ENCODE measurements at regions not wholly inside any gene's neighbourhood (a gene's known extent, or its start where the extent isn't known, plus 50 kb on each side); places are given as distances from the start of the nearest gene placed in this dataset.

DNA sequence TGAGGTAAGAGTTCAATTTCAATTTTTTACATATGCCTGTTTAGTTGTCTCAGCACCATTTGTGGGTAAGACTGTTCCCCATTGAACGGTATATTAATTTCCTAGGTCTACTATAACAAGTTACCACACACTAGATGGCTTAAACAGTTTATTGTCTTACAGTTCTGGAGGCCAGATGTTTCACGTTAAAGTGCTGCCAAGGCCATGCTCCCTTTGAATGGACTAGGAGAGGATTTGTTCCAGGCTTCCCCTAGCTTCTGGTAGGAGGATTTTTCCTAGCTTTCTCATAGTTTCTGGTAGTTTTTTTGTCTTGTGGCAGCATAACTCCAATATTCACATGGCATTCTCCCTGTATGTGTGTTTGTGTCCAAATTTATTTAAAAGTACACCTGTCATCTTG is 149.3 kb upstream of the CYSLTR1 start:
- Histone ChIP-seq H3K27me3 (ENCODE audit: insufficient read depth, low read length) (no peaks in the 10 kb centered on the region), H3K36me3 (ENCODE audit: insufficient read depth, low read depth, low read length) (no peaks in the 10 kb centered on the region), H3K4me3 (ENCODE audit: low read length) (no peak overlapping the region), H3K4me1 (ENCODE audit: insufficient read depth, low read length) (no peaks in the 10 kb centered on the region), H3K9me3 (ENCODE audit: insufficient read depth, low read depth, low read length) (peaks cover 6% of the 10 kb centered on the region; the same call in 1 of the 2 replicates), H3K9ac (ENCODE audit: low read depth, low read length) (no peak overlapping the region), H3K27ac (ENCODE audit: low read length) (no peak overlapping the region)

DNA sequence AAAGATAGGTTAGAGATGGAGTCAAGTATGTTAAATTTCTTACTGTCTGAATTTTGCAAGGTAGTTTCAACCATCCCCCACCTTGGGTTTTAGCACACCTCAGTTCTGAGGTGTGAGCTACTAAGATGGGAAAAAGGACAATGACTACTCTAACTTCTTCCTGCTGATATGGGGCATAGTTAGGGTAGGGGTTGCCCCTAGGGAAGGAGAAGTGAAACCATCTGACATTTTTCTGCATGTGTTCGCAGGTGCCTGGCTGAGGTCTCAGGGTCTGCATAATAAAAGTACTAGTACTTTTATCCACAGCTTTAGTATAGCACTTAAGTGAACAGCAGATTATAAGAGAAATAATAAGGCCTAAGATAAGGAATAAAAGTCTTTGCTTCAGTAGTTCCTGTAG is 129.5 kb upstream of the CYSLTR1 start:
- Histone ChIP-seq H3K27me3 (ENCODE audit: insufficient read depth, low read length) (no peaks in the 10 kb centered on the region), H3K9ac (ENCODE audit: low read depth, low read length) (no peak overlapping the region), H3K27ac (ENCODE audit: low read length) (no peak overlapping the region)

DNA sequence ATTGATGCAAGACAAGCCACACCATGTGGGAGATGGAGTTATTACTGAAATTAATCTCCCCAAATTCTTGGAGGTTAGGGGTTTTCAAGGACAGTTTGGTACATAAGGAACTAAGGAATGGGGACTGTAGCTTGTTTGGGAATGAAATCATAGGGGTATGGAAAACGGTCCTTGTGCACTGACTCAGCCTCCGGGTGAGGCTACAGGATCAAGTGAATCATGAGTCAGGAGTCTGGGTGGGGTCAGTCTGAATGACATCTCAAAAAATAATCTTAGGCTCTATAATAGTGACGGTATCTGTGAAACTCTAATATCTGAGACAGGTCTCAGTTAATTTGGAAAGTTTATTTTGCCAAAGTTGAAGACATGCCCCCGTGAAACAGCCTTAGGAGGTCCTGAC is 128.5 kb upstream of the CYSLTR1 start:
- no peak overlapping the region for H3K27ac ChIP-seq (ENCODE audit: low read length)
- H3K27me3 ChIP-seq (ENCODE audit: insufficient read depth, low read length): no peaks in the 10 kb centered on the region
- peaks cover 22% of the 10 kb centered on the region; the same call in 1 of the 2 replicates for H3K9me3 ChIP-seq (ENCODE audit: insufficient read depth, low read depth, low read length)
- no peaks in the 10 kb centered on the region for H3K4me1 ChIP-seq (ENCODE audit: insufficient read depth, low read length)
- H3K9ac ChIP-seq (ENCODE audit: low read depth, low read length): no peak overlapping the region
- H3K4me3 ChIP-seq (ENCODE audit: low read length): no peak overlapping the region
- no peaks in the 10 kb centered on the region for H3K36me3 ChIP-seq (ENCODE audit: insufficient read depth, low read depth, low read length)

More for the DNA sequence above, 129.5 kb upstream of the CYSLTR1 start:
- no peaks in the 10 kb centered on the region for H3K36me3 ChIP-seq (ENCODE audit: insufficient read depth, low read depth, low read length)
- H3K4me3 ChIP-seq (ENCODE audit: low read length): no peak overlapping the region
- peaks cover 22% of the 10 kb centered on the region; the same call in 1 of the 2 replicates for H3K9me3 ChIP-seq (ENCODE audit: insufficient read depth, low read depth, low read length)
- no peaks in the 10 kb centered on the region for H3K4me1 ChIP-seq (ENCODE audit: insufficient read depth, low read length)

DNA sequence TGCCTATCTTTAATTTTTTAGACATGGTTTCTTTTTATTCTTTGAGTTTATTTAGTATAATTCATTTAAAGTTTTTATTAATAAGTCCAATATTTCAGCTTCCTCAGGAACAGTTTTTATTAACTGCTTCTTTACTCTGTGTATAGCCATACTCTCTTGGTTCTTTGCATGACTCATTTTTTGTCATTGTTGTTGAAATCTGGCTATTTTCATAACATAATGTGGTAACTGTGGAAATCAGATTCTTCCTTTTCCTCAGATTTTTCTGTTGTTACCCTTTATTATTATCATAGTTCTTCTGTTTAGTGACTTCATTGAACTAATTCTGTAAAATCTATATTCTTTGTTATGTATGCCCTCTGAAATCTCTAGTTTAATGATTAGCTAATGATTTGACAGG is 124.9 kb upstream of the CYSLTR1 start:
- H3K9ac ChIP-seq (ENCODE audit: low read depth, low read length): no peak overlapping the region
- no peaks in the 10 kb centered on the region for H3K36me3 ChIP-seq (ENCODE audit: insufficient read depth, low read depth, low read length)
- H3K9me3 ChIP-seq (ENCODE audit: insufficient read depth, low read depth, low read length): peaks cover 2% of the 10 kb centered on the region; the same call in 1 of the 2 replicates
- H3K27me3 ChIP-seq (ENCODE audit: insufficient read depth, low read length): no peaks in the 10 kb centered on the region
- no peak overlapping the region for H3K27ac ChIP-seq (ENCODE audit: low read length)
- no peak overlapping the region for H3K4me3 ChIP-seq (ENCODE audit: low read length)
- no peaks in the 10 kb centered on the region for H3K4me1 ChIP-seq (ENCODE audit: insufficient read depth, low read length)

DNA sequence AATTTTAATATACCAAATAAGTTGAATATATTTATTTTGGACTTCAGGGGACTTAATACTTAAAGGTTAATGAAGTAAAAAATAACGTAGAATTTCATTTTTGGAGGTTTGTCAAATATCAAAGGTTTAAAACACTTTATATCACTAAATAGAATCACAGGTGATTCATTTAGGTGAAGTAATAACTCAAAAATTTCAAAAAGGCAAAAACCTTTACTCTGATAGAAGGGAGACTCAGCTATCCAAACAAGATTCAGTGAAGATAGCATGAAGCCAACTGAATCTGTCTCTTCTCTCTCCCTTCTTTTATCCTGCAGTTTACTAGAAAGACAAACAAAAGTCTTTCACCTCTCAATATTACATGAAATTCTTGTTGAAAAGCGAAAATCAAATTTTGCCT is 110.2 kb upstream of the CYSLTR1 start:
- no peaks in the 10 kb centered on the region for H3K4me1 ChIP-seq (ENCODE audit: insufficient read depth, low read length)
- H3K27ac ChIP-seq (ENCODE audit: low read length): no peak overlapping the region
- no peaks in the 10 kb centered on the region for H3K27me3 ChIP-seq (ENCODE audit: insufficient read depth, low read length)
- no peaks in the 10 kb centered on the region; the same call in 1 of the 2 replicates for H3K9me3 ChIP-seq (ENCODE audit: insufficient read depth, low read depth, low read length)
- no peak overlapping the region for H3K9ac ChIP-seq (ENCODE audit: low read depth, low read length)
- no peak overlapping the region for H3K4me3 ChIP-seq (ENCODE audit: low read length)
- H3K36me3 ChIP-seq (ENCODE audit: insufficient read depth, low read depth, low read length): no peaks in the 10 kb centered on the region

DNA sequence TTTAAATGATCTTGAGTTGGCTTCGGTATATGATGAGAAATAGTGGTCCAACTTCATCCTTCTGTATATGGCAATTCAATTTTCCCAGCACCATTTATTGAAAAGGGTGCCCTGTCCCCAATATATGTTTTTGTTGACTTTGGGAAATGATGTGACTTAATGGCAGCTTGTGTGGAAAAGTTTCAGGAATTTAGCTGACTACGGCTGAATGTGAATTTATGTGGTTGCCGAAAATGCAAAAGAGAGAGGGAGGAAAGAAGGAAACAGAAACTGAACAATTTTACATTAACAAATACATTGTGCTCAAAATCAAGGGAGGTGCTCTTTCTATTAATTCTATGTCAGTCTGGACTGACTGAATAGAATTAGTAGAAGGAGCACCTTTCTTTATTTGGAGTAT is 101.8 kb upstream of the CYSLTR1 start:
- no peaks in the 10 kb centered on the region for H3K27me3 ChIP-seq (ENCODE audit: insufficient read depth, low read length)
- H3K9me3 ChIP-seq (ENCODE audit: insufficient read depth, low read depth, low read length): no peaks in the 10 kb centered on the region
- H3K4me3 ChIP-seq (ENCODE audit: low read length): no peak overlapping the region
- no peaks in the 10 kb centered on the region for H3K4me1 ChIP-seq (ENCODE audit: insufficient read depth, low read length)
- H3K9ac ChIP-seq (ENCODE audit: low read depth, low read length): no peak overlapping the region
- no peak overlapping the region for H3K27ac ChIP-seq (ENCODE audit: low read length)
- H3K36me3 ChIP-seq (ENCODE audit: insufficient read depth, low read depth, low read length): no peaks in the 10 kb centered on the region

DNA sequence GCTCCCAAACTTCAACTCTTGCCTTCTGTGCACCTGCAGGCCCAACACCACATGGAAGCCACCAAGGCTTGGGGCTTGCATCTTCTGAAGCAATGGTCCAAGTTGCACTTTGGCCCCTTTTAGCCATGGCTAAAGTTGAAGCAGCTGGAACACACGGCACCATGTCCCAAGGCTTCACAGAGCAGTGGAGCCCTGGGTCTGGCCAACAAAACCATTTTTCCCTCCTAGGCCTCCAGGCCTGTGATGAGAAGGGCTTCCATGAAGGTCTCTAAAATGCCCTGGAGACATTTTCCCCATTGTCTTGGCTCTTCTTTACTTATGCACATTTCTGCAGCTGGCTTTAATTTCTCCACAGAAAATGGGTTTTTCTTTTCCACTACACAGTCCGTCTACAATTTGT is 61.3 kb upstream of the CYSLTR1 start:
- H3K9ac ChIP-seq (ENCODE audit: low read depth, low read length): no peak overlapping the region
- H3K4me3 ChIP-seq (ENCODE audit: low read length): no peak overlapping the region
- no peaks in the 10 kb centered on the region for H3K36me3 ChIP-seq (ENCODE audit: insufficient read depth, low read depth, low read length)
- H3K4me1 ChIP-seq (ENCODE audit: insufficient read depth, low read length): no peaks in the 10 kb centered on the region
- H3K9me3 ChIP-seq (ENCODE audit: insufficient read depth, low read depth, low read length): peaks cover 9% of the 10 kb centered on the region; the same call in 1 of the 2 replicates
- H3K27me3 ChIP-seq (ENCODE audit: insufficient read depth, low read length): no peaks in the 10 kb centered on the region
- H3K27ac ChIP-seq (ENCODE audit: low read length): no peak overlapping the region

DNA sequence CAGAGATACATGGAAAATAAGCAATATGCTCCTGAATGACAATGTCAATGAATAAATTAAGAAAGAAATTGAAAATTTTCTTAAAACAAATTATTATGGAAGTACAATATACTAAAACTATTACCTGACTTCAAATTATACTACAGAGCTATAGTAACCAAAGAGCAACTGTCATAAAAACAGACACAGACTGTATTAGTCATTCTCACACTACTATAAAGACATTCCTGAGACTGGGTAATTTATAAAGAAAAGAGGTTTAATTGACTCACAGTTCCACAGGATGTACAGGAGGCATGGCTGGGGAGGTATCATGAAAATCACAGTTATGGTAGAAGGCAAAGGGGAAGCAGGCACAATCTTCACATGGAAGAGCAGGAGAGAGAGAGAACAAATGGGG is 60.0 kb upstream of the CYSLTR1 start:
- Histone ChIP-seq H3K9me3 (ENCODE audit: insufficient read depth, low read depth, low read length) (peaks cover 9% of the 10 kb centered on the region; the same call in 1 of the 2 replicates), H3K27ac (ENCODE audit: low read length) (no peak overlapping the region), H3K27me3 (ENCODE audit: insufficient read depth, low read length) (no peaks in the 10 kb centered on the region)

DNA sequence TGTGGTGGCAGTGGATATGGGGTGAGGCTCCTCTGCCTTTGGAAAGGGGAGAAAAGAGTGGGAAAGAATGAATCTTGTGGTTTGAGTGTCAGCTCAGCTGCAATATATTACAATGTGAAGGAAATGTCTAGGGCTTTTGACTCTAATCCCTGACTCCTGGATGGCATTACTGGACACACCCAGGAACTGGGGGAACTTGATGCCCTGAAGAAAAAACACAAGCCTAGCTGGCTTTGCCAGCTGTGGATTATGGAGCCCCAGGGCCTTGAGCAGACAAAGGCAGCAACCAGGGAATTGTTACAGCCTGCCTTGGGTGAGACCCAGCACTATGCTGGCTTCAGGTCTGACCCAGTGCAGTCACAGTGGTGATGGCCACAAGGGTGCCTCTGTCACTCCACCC is 57.1 kb upstream of the CYSLTR1 start:
- H3K4me1 ChIP-seq (ENCODE audit: insufficient read depth, low read length): no peaks in the 10 kb centered on the region
- H3K36me3 ChIP-seq (ENCODE audit: insufficient read depth, low read depth, low read length): no peaks in the 10 kb centered on the region
- H3K4me3 ChIP-seq (ENCODE audit: low read length): no peak overlapping the region
- H3K9me3 ChIP-seq (ENCODE audit: insufficient read depth, low read depth, low read length): peaks cover 9% of the 10 kb centered on the region; the same call in 1 of the 2 replicates
- no peak overlapping the region for H3K27ac ChIP-seq (ENCODE audit: low read length)
- no peaks in the 10 kb centered on the region for H3K27me3 ChIP-seq (ENCODE audit: insufficient read depth, low read length)
- H3K9ac ChIP-seq (ENCODE audit: low read depth, low read length): no peak overlapping the region

More for the DNA sequence above, 60.0 kb upstream of the CYSLTR1 start:
- no peak overlapping the region for H3K9ac ChIP-seq (ENCODE audit: low read depth, low read length)
- no peaks in the 10 kb centered on the region for H3K36me3 ChIP-seq (ENCODE audit: insufficient read depth, low read depth, low read length)
- H3K4me3 ChIP-seq (ENCODE audit: low read length): no peak overlapping the region
- H3K4me1 ChIP-seq (ENCODE audit: insufficient read depth, low read length): no peaks in the 10 kb centered on the region

DNA sequence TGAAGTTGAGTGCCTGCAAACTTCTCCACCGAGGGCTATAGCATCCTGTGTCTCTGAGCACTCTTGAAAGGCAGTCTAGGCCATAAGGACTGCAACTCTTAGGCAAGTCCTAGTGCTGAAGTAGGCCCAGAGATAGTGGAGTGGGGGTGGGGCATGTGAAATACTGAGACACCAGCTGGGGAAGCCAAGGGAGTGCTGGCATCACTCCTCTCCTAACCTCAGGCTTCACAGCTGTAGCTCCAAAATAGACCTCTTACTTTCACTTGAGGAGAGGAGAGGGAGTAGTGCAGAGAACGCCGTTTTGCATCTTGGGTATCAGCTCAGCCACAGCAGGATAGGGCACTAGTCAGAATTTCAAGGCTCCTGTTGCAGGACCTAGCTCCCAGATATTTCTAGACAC is 56.2 kb upstream of the CYSLTR1 start:
- no peak overlapping the region for H3K4me3 ChIP-seq (ENCODE audit: low read length)

DNA sequence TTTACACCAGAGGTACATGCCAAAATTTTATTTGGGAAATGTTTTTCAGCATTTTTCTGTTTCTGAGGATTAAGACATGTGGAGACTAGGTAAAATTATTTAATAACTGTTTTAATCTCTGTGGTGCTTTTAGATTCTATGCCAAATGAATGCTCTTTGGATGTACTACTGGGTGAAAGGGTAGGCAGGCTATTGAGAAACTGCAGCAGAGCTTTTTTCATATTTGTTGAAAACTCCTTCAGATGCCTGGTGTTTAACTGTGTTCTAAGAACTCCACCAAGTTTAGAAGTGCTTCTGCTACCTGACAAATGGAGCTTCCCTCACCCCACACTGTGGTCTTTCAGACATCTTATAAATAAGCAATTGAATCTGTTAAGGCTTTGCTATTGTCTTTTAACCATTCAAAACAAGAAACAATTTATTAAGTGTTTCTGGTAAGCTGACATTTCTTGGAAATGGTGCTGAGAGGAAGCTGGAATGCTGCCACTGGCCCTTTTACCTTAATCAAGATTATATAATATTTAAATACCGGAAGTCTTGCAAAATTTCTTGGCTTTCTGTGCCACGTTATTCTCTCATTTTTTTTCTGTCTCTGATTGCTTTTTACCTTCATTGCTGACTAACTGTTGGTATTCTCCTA is 51.2 kb upstream of the CYSLTR1 start:
- H3K4me3 ChIP-seq (ENCODE audit: low read length): no peak overlapping the region
- H3K27me3 ChIP-seq (ENCODE audit: insufficient read depth, low read length): no peaks in the 10 kb centered on the region
- H3K9me3 ChIP-seq (ENCODE audit: insufficient read depth, low read depth, low read length): no peaks in the 10 kb centered on the region
- H3K27ac ChIP-seq (ENCODE audit: low read length): no peak overlapping the region
- no peak overlapping the region for H3K9ac ChIP-seq (ENCODE audit: low read depth, low read length)
- no peaks in the 10 kb centered on the region for H3K36me3 ChIP-seq (ENCODE audit: insufficient read depth, low read depth, low read length)
- no peaks in the 10 kb centered on the region for H3K4me1 ChIP-seq (ENCODE audit: insufficient read depth, low read length)

More for the DNA sequence above, 56.2 kb upstream of the CYSLTR1 start:
- no peaks in the 10 kb centered on the region for H3K4me1 ChIP-seq (ENCODE audit: insufficient read depth, low read length)
- peaks cover 9% of the 10 kb centered on the region; the same call in 1 of the 2 replicates for H3K9me3 ChIP-seq (ENCODE audit: insufficient read depth, low read depth, low read length)
- no peak overlapping the region for H3K27ac ChIP-seq (ENCODE audit: low read length)
- H3K27me3 ChIP-seq (ENCODE audit: insufficient read depth, low read length): no peaks in the 10 kb centered on the region
- H3K9ac ChIP-seq (ENCODE audit: low read depth, low read length): no peak overlapping the region
- no peaks in the 10 kb centered on the region for H3K36me3 ChIP-seq (ENCODE audit: insufficient read depth, low read depth, low read length)
